ENCODE measurements at regions not wholly inside any gene's neighbourhood (a gene's known extent, or its start where the extent isn't known, plus 50 kb on each side); places are given as distances from the start of the nearest gene placed in this dataset.

GRCh38 chr2:83949361-83949760 is 509.7 kb downstream of the SUCLG1 start:
- H3K27ac ChIP-seq (ENCODE audit: low read depth, low read length), result no peak overlapping the region

GRCh38 chr2:83944191-83944590 is 514.9 kb downstream of the SUCLG1 start:
- Histone ChIP-seq H3K79me2 (ENCODE audit: control insufficient read depth, insufficient read depth, low read length, unreplicated experiment) (no peaks in the 10 kb centered on the region), H3K4me3 (ENCODE audit: low read depth, low read length) (no peak overlapping the region), H3K27ac (ENCODE audit: low read depth, low read length) (no peak overlapping the region), H2AFZ (ENCODE audit: low read length, unreplicated experiment) (no peak overlapping the region), H3K36me3 (ENCODE audit: insufficient read depth, low read length) (no peaks in the 10 kb centered on the region), H3K27me3 (ENCODE audit: insufficient read depth, low read length) (no peaks in the 10 kb centered on the region), H3K4me1 (ENCODE audit: control insufficient read depth, insufficient read depth, low read length, unreplicated experiment) (no peaks in the 10 kb centered on the region)

More at GRCh38 chr2:83949361-83949760, 509.7 kb downstream of the SUCLG1 start:
- no peak overlapping the region for H2AFZ ChIP-seq (ENCODE audit: low read length, unreplicated experiment)
- no peaks in the 10 kb centered on the region for H3K4me1 ChIP-seq (ENCODE audit: control insufficient read depth, insufficient read depth, low read length, unreplicated experiment)
- H3K4me3 ChIP-seq (ENCODE audit: low read depth, low read length), result no peak overlapping the region
- H3K36me3 ChIP-seq (ENCODE audit: insufficient read depth, low read length), result no peaks in the 10 kb centered on the region
- H3K27me3 ChIP-seq (ENCODE audit: insufficient read depth, low read length), result no peaks in the 10 kb centered on the region
- H3K79me2 ChIP-seq (ENCODE audit: control insufficient read depth, insufficient read depth, low read length, unreplicated experiment), result no peaks in the 10 kb centered on the region

- Histone ChIP-seq H3K4me3 (ENCODE audit: low read depth, low read length) (no peak overlapping the region), H3K27me3 (ENCODE audit: insufficient read depth, low read length) (no peaks in the 10 kb centered on the region), H3K4me1 (ENCODE audit: control insufficient read depth, insufficient read depth, low read length, unreplicated experiment) (no peaks in the 10 kb centered on the region), H3K79me2 (ENCODE audit: control insufficient read depth, insufficient read depth, low read length, unreplicated experiment) (no peaks in the 10 kb centered on the region), H2AFZ (ENCODE audit: low read length, unreplicated experiment) (no peak overlapping the region), H3K27ac (ENCODE audit: low read depth, low read length) (no peak overlapping the region), H3K36me3 (ENCODE audit: insufficient read depth, low read length) (no peaks in the 10 kb centered on the region)
These were observed 515.8 kb downstream of the SUCLG1 start for GRCh38 chr2:83943265-83943664.

- Histone ChIP-seq H3K27me3 (ENCODE audit: insufficient read depth, low read length) (no peaks in the 10 kb centered on the region), H3K4me1 (ENCODE audit: control insufficient read depth, insufficient read depth, low read length, unreplicated experiment) (no peaks in the 10 kb centered on the region), H3K4me3 (ENCODE audit: low read depth, low read length) (no peak overlapping the region), H3K27ac (ENCODE audit: low read depth, low read length) (no peak overlapping the region), H3K36me3 (ENCODE audit: insufficient read depth, low read length) (no peaks in the 10 kb centered on the region), H3K79me2 (ENCODE audit: control insufficient read depth, insufficient read depth, low read length, unreplicated experiment) (no peaks in the 10 kb centered on the region), H2AFZ (ENCODE audit: low read length, unreplicated experiment) (no peak overlapping the region)
These were observed 517.2 kb downstream of the SUCLG1 start for GRCh38 chr2:83941886-83942285.

- no peaks in the 10 kb centered on the region for H3K36me3 ChIP-seq (ENCODE audit: insufficient read depth, low read length)
- no peaks in the 10 kb centered on the region for H3K27me3 ChIP-seq (ENCODE audit: insufficient read depth, low read length)
- H3K27ac ChIP-seq (ENCODE audit: low read depth, low read length), result no peak overlapping the region
- no peaks in the 10 kb centered on the region for H3K79me2 ChIP-seq (ENCODE audit: control insufficient read depth, insufficient read depth, low read length, unreplicated experiment)
- H2AFZ ChIP-seq (ENCODE audit: low read length, unreplicated experiment), result no peak overlapping the region
- H3K4me3 ChIP-seq (ENCODE audit: low read depth, low read length), result no peak overlapping the region
- H3K4me1 ChIP-seq (ENCODE audit: control insufficient read depth, insufficient read depth, low read length, unreplicated experiment), result no peaks in the 10 kb centered on the region
These were observed 525.3 kb downstream of the SUCLG1 start for GRCh38 chr2:83933749-83934148.

- no peak overlapping the region for H2AFZ ChIP-seq (ENCODE audit: low read length, unreplicated experiment)
- no peak overlapping the region for H3K27ac ChIP-seq (ENCODE audit: low read depth, low read length)
- no peaks in the 10 kb centered on the region for H3K27me3 ChIP-seq (ENCODE audit: insufficient read depth, low read length)
- H3K36me3 ChIP-seq (ENCODE audit: insufficient read depth, low read length), result no peaks in the 10 kb centered on the region
- H3K79me2 ChIP-seq (ENCODE audit: control insufficient read depth, insufficient read depth, low read length, unreplicated experiment), result no peaks in the 10 kb centered on the region
- no peaks in the 10 kb centered on the region for H3K4me1 ChIP-seq (ENCODE audit: control insufficient read depth, insufficient read depth, low read length, unreplicated experiment)
- H3K4me3 ChIP-seq (ENCODE audit: low read depth, low read length), result no peak overlapping the region
These were observed 535.5 kb downstream of the SUCLG1 start for GRCh38 chr2:83923531-83923930.

GRCh38 chr2:83916559-83916958 is 542.5 kb downstream of the SUCLG1 start:
- no peak overlapping the region for H3K4me3 ChIP-seq (ENCODE audit: low read depth, low read length)
- H3K79me2 ChIP-seq (ENCODE audit: control insufficient read depth, insufficient read depth, low read length, unreplicated experiment), result no peaks in the 10 kb centered on the region
- H3K27ac ChIP-seq (ENCODE audit: low read depth, low read length), result no peak overlapping the region
- H3K36me3 ChIP-seq (ENCODE audit: insufficient read depth, low read length), result no peaks in the 10 kb centered on the region
- H2AFZ ChIP-seq (ENCODE audit: low read length, unreplicated experiment), result no peak overlapping the region
- no peaks in the 10 kb centered on the region for H3K4me1 ChIP-seq (ENCODE audit: control insufficient read depth, insufficient read depth, low read length, unreplicated experiment)
- H3K27me3 ChIP-seq (ENCODE audit: insufficient read depth, low read length), result no peaks in the 10 kb centered on the region

GRCh38 chr2:83915381-83915780 is 543.7 kb downstream of the SUCLG1 start:
- Histone ChIP-seq H3K27me3 (ENCODE audit: insufficient read depth, low read length) (no peaks in the 10 kb centered on the region), H3K79me2 (ENCODE audit: control insufficient read depth, insufficient read depth, low read length, unreplicated experiment) (no peaks in the 10 kb centered on the region), H2AFZ (ENCODE audit: low read length, unreplicated experiment) (no peak overlapping the region)

GRCh38 chr2:83908750-83909149 is 550.3 kb downstream of the SUCLG1 start:
- H3K4me1 ChIP-seq (ENCODE audit: control insufficient read depth, insufficient read depth, low read length, unreplicated experiment), result no peaks in the 10 kb centered on the region
- H3K79me2 ChIP-seq (ENCODE audit: control insufficient read depth, insufficient read depth, low read length, unreplicated experiment), result no peaks in the 10 kb centered on the region
- H3K36me3 ChIP-seq (ENCODE audit: insufficient read depth, low read length), result no peaks in the 10 kb centered on the region
- H3K4me3 ChIP-seq (ENCODE audit: low read depth, low read length), result no peak overlapping the region
- H2AFZ ChIP-seq (ENCODE audit: low read length, unreplicated experiment), result no peak overlapping the region
- no peak overlapping the region for H3K27ac ChIP-seq (ENCODE audit: low read depth, low read length)
- no peaks in the 10 kb centered on the region for H3K27me3 ChIP-seq (ENCODE audit: insufficient read depth, low read length)

More at GRCh38 chr2:83915381-83915780, 543.7 kb downstream of the SUCLG1 start:
- H3K4me1 ChIP-seq (ENCODE audit: control insufficient read depth, insufficient read depth, low read length, unreplicated experiment), result no peaks in the 10 kb centered on the region
- H3K36me3 ChIP-seq (ENCODE audit: insufficient read depth, low read length), result no peaks in the 10 kb centered on the region
- H3K27ac ChIP-seq (ENCODE audit: low read depth, low read length), result no peak overlapping the region
- no peak overlapping the region for H3K4me3 ChIP-seq (ENCODE audit: low read depth, low read length)

- no peak overlapping the region for H2AFZ ChIP-seq (ENCODE audit: low read length, unreplicated experiment)
- H3K27ac ChIP-seq (ENCODE audit: low read depth, low read length), result no peak overlapping the region
- H3K27me3 ChIP-seq (ENCODE audit: insufficient read depth, low read length), result no peaks in the 10 kb centered on the region
- no peaks in the 10 kb centered on the region for H3K79me2 ChIP-seq (ENCODE audit: control insufficient read depth, insufficient read depth, low read length, unreplicated experiment)
- H3K4me3 ChIP-seq (ENCODE audit: low read depth, low read length), result no peak overlapping the region
- H3K4me1 ChIP-seq (ENCODE audit: control insufficient read depth, insufficient read depth, low read length, unreplicated experiment), result no peaks in the 10 kb centered on the region
- H3K36me3 ChIP-seq (ENCODE audit: insufficient read depth, low read length), result no peaks in the 10 kb centered on the region
These were observed 557.8 kb downstream of the SUCLG1 start for GRCh38 chr2:83901317-83901716.

- Histone ChIP-seq H3K79me2 (ENCODE audit: control insufficient read depth, insufficient read depth, low read length, unreplicated experiment) (no peaks in the 10 kb centered on the region), H3K36me3 (ENCODE audit: insufficient read depth, low read length) (no peaks in the 10 kb centered on the region), H3K4me1 (ENCODE audit: control insufficient read depth, insufficient read depth, low read length, unreplicated experiment) (no peaks in the 10 kb centered on the region), H3K27me3 (ENCODE audit: insufficient read depth, low read length) (no peaks in the 10 kb centered on the region), H2AFZ (ENCODE audit: low read length, unreplicated experiment) (no peak overlapping the region), H3K4me3 (ENCODE audit: low read depth, low read length) (no peak overlapping the region), H3K27ac (ENCODE audit: low read depth, low read length) (no peak overlapping the region)
These were observed 558.2 kb downstream of the SUCLG1 start for GRCh38 chr2:83900862-83901261.
